IMR-90 (cell line): ENCODE measurements at regions not wholly inside any gene's neighbourhood (a gene's known extent, or its start where the extent isn't known, plus 50 kb on each side); places are given as distances from the start of the nearest gene placed in this dataset.

ENCODE experiments used
- ATAC-seq: fragments of 200-7000 bp; cut with Tn5 transposase; 2 replicates; pipeline ENCODE4 v1.9.1; 2020; ENCODE audit warnings: low read depth, mild to moderate bottlenecking, moderate library complexity
- BruUV-seq: library from RNA; stranded (reverse); fragments of 400-500 nt; replicated peaks from 2 replicates; lab custom pipeline; 2021; lab: Mats Ljungman, UMichigan
- CTCF ChIA-PET: fragments of 300-600 bp; formaldehyde crosslinking; extraction: SDS; loops from one replicate; lab custom pipeline; 2021; ENCODE audit warnings: antibody characterized with exemption; lab: Yijun Ruan, JAX
- POLR2A ChIA-PET: fragments of 300-600 bp; sonication (Branson Sonifier 250); formaldehyde crosslinking; loops from one replicate; lab custom pipeline; 2022; ENCODE audit warnings: antibody characterized with exemption; ENCODE audit not compliant: unreplicated experiment; lab: Charles Lee
- DNase-seq: peaks from one replicate; pipeline ENCODE4 v3.0.0; 2013
- H2AFZ ChIP-seq: replicated peaks from 2 replicates; pipeline ENCODE3; 2013; ENCODE audit warnings: low read length, mild to moderate bottlenecking; ENCODE audit not compliant: poor library complexity
- H2AK5ac ChIP-seq: 2 replicates; pipeline ENCODE4 v1.6.1; 2013; ENCODE audit warnings: low read depth, low read length, inconsistent platforms
- H2AK9ac ChIP-seq: replicated peaks from 2 replicates; pipeline ENCODE3; 2013; ENCODE audit warnings: mild to moderate bottlenecking, low read depth, low read length, moderate library complexity; ENCODE audit not compliant: poor library complexity
- H2BK120ac ChIP-seq: 2 replicates; pipeline ENCODE4 v1.6.1; 2013; ENCODE audit warnings: low read depth, low read length, inconsistent platforms
- H2BK15ac ChIP-seq: 3 replicates; pipeline ENCODE4 v1.6.1; 2013; ENCODE audit warnings: low read depth, low read length, inconsistent platforms
- H2BK20ac ChIP-seq: 2 replicates; pipeline ENCODE4 v1.6.1; 2013; ENCODE audit warnings: low read depth, mild to moderate bottlenecking, inconsistent platforms, low read length, moderate library complexity
- H2BK5ac ChIP-seq: 2 replicates; pipeline ENCODE4 v1.6.1; 2013; ENCODE audit warnings: mild to moderate bottlenecking, low read depth, low read length, inconsistent platforms; ENCODE audit not compliant: poor library complexity, severe bottlenecking
- H3K14ac ChIP-seq: replicated peaks from 2 replicates; pipeline ENCODE4 v1.6.1; 2013; ENCODE audit warnings: low read depth, low read length, inconsistent platforms
- H3K18ac ChIP-seq: 2 replicates; pipeline ENCODE4 v1.6.1; 2013; ENCODE audit warnings: low read depth, low read length, control low read depth
- H3K23ac ChIP-seq: 2 replicates; pipeline ENCODE4 v1.6.1; 2013; ENCODE audit warnings: low read depth, low read length, inconsistent platforms
- H3K27ac ChIP-seq: 2 replicates; pipeline ENCODE4 v1.5.1; 2013; ENCODE audit warnings: mild to moderate bottlenecking, control low read depth, low read length; ENCODE audit not compliant: insufficient read depth
- H3K27me3 ChIP-seq: 2 replicates; pipeline ENCODE4 v1.6.1; 2013; ENCODE audit warnings: low read length; ENCODE audit not compliant: control insufficient read depth, insufficient read depth
- H3K36me3 ChIP-seq: 2 replicates; pipeline ENCODE4 v1.6.1; 2013; ENCODE audit warnings: low read length, mixed read lengths; ENCODE audit not compliant: control insufficient read depth, insufficient read depth
- H3K4ac ChIP-seq: 2 replicates; pipeline ENCODE4 v1.6.1; 2013; ENCODE audit warnings: low read depth, low read length, inconsistent platforms
- H3K4me1 ChIP-seq: 2 replicates; pipeline ENCODE4 v1.6.1; 2013; ENCODE audit warnings: low read length, mixed read lengths; ENCODE audit not compliant: control insufficient read depth, insufficient read depth
- H3K4me2 ChIP-seq: 2 replicates; pipeline ENCODE4 v1.6.1; 2013; ENCODE audit warnings: low read depth, mild to moderate bottlenecking, control low read depth, low read length, moderate library complexity
- H3K4me3 ChIP-seq: 2 replicates; pipeline ENCODE4 v1.5.1; 2013; ENCODE audit warnings: low read depth, mild to moderate bottlenecking, control low read depth, low read length, moderate library complexity; ENCODE audit not compliant: insufficient read depth
- H3K56ac ChIP-seq: 2 replicates; pipeline ENCODE4 v1.6.1; 2013; ENCODE audit warnings: low read length, inconsistent platforms; ENCODE audit not compliant: insufficient read depth; ENCODE audit errors: extremely low read depth
- H3K79me1 ChIP-seq, 2 experiments: 2 replicates each; pipeline ENCODE4 v1.6.1; 2013; ENCODE audit warnings: low read length in 2 of 2, inconsistent platforms in 1 of 2, low read depth in 1 of 2
- H3K9ac ChIP-seq: 2 replicates; pipeline ENCODE4 v1.6.1; 2013; ENCODE audit warnings: low read depth, low read length, control low read depth
- H3K9me1 ChIP-seq: 2 replicates; pipeline ENCODE4 v1.6.1; 2013; ENCODE audit warnings: low read length, inconsistent platforms; ENCODE audit not compliant: insufficient read depth
- H3K9me3 ChIP-seq: 2 replicates; pipeline ENCODE4 v1.6.1; 2013; ENCODE audit warnings: low read length; ENCODE audit not compliant: control insufficient read depth, insufficient read depth
- H4K20me1 ChIP-seq: 2 replicates; pipeline ENCODE4 v1.6.1; 2013; ENCODE audit warnings: low read length, inconsistent platforms; ENCODE audit not compliant: insufficient read depth
- H4K5ac ChIP-seq: 2 replicates; pipeline ENCODE4 v1.6.1; 2013; ENCODE audit warnings: mild to moderate bottlenecking, low read depth, low read length, control low read depth
- H4K8ac ChIP-seq, 2 experiments: 2 replicates each; pipeline ENCODE4 v1.6.1; 2013; ENCODE audit warnings: low read depth in 2 of 2, low read length in 2 of 2, control low read depth in 1 of 2, inconsistent platforms in 1 of 2
- H4K91ac ChIP-seq: 2 replicates; pipeline ENCODE4 v1.6.1; 2013; ENCODE audit warnings: low read depth, low read length, inconsistent platforms; ENCODE audit not compliant: insufficient read depth
- CHD1 ChIP-seq: IDR thresholded peaks from 2 replicates; pipeline ENCODE4 v1.6.1; 2012; ENCODE audit warnings: low read depth, low read length, improper control_type of control experiment
- WGBS, 2 experiments: methylation state at CpG; one replicate each; pipeline versions ENCODE4 v1.1.5 to v1.1.7; 2013; ENCODE audit warnings: missing lambda C conversion rate in 2 of 2; ENCODE audit not compliant: insufficient read length in 1 of 2; ENCODE audit errors: extremely low coverage in 2 of 2; 5-methylcytosine and 5-hydroxymethylcytosine counted together
- dilution Hi-C: fragments of 300-500 bp; cut with HindIII; formaldehyde crosslinking; loops from one replicate; pipeline ENCODE4 v1.14.3; 2018; ENCODE audit warnings: low sequenced_read_pairs; ENCODE audit not compliant: unreplicated experiment
- in situ Hi-C: fragments of 300-500 bp; cut with MboI; formaldehyde crosslinking; loops from 3 replicates; pipeline ENCODE4 v1.14.3; 2019; ENCODE audit warnings: low sequenced_read_pairs, inconsistent platforms, mixed read lengths
- intact Hi-C: fragments of 100-400 bp; cut with micrococcal nuclease; formaldehyde crosslinking; loops from 2 replicates; pipeline ENCODE4 v1.10.0; 2022

DNA sequence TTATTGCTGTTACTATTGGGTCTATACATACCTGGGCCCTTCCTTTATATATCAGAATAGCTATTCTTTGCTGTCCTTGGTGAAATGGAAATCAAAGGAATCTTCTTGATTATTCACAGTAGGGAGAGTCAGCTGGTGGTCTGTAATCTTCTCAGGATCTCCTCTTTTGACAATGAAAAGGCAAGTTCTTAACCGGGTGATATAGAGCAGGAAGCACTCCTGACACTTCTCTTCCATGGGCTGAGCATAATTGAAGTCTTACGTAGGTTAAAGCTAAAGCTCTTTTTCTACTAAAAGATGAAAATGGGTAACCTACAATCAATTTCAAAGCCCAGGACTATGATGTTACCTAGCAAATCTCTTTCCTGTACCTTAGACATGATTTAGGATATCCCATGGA is 274.9 kb upstream of the LCORL start:
- no peak overlapping the region for H3K9ac ChIP-seq
- H2BK20ac ChIP-seq = no peak overlapping the region
- no peak overlapping the region for H3K4me2 ChIP-seq
- DNase-seq = no peak
- no peak for ATAC-seq
- H3K4me1 ChIP-seq = no peaks in the 10 kb centered on the region
- POLR2A ChIA-PET = no interaction called here
- no peak overlapping the region for H3K14ac ChIP-seq
- no peak overlapping the region for H2AK9ac ChIP-seq
- no peak overlapping the region for H2BK15ac ChIP-seq
- H3K4me3 ChIP-seq = no peak overlapping the region
- H3K79me1 ChIP-seq = no peaks in the 10 kb centered on the region
- in situ Hi-C loops = no loop called here
- dilution Hi-C loops = no loop called here
- H4K5ac ChIP-seq = no peak overlapping the region
- no peaks in the 10 kb centered on the region for H3K9me1 ChIP-seq
- peaks cover 4% of the 10 kb centered on the region for H3K9me3 ChIP-seq
- no peak overlapping the region for H2AK5ac ChIP-seq
- intact Hi-C loops = no loop called here
- H3K4ac ChIP-seq = no peak overlapping the region
- no peak overlapping the region for H3K27ac ChIP-seq
- H2BK5ac ChIP-seq = no peak overlapping the region
- H3K18ac ChIP-seq = no peak overlapping the region
- no peaks in the 10 kb centered on the region for H3K27me3 ChIP-seq
- no peak overlapping the region for H2AFZ ChIP-seq
- H3K56ac ChIP-seq = no peak overlapping the region
- no peak overlapping the region for H2BK120ac ChIP-seq
- no peaks in the 10 kb centered on the region for H3K36me3 ChIP-seq
- TF ChIP-seq CHD1 = no peak
- CTCF ChIA-PET = no interaction called here
- no peak overlapping the region for H3K23ac ChIP-seq
- WGBS, 2 experiments = no CpG with 5 or more reads among the region's 2 CpGs
- BruUV-seq = no TSS peak
- H4K20me1 ChIP-seq = no peaks in the 10 kb centered on the region
- H4K8ac ChIP-seq = no peak overlapping the region
- H4K91ac ChIP-seq = no peak overlapping the region
